ENCODE measurements at regions not wholly inside any gene's neighbourhood (a gene's known extent, or its start where the extent isn't known, plus 50 kb on each side); places are given as distances from the start of the nearest gene placed in this dataset.

- TF ChIP-seq CTCF (IDR thresholded peaks at IDR 0.05) (no peak), POLR2A (IDR thresholded peaks at IDR 0.05) (no peak), EP300 (IDR thresholded peaks at IDR 0.05) (no peak)
Observed at GRCh38 chr5:84650429-84650828, 265.7 kb upstream of the EDIL3 start.

All from sigmoid colon (tissue), 4 donors.